ENCODE measurements at regions not wholly inside any gene's neighbourhood (a gene's known extent, or its start where the extent isn't known, plus 50 kb on each side); places are given as distances from the start of the nearest gene placed in this dataset.

- peaks cover 0 to 5% (median 0%) of the 10 kb centered on the region in 8 donors for H3K9me3 Mint-ChIP-seq
- no peaks in the 10 kb centered on the region for H3K36me3 Mint-ChIP-seq
- no peaks in the 10 kb centered on the region for H3K4me1 ChIP-seq (ENCODE audit: insufficient read depth, low read length)
- ChIA-PET POLR2A (ENCODE audit: partially characterized antibody) (no interaction called here), CTCF (ENCODE audit: partially characterized antibody) (no interaction called here)
- no peak overlapping the region for H3K4me3 Mint-ChIP-seq
- H3K27me3 ChIP-seq (ENCODE audit: insufficient read depth, low read length), result no peaks in the 10 kb centered on the region
- no peak overlapping the region for H3K27ac ChIP-seq (ENCODE audit: low read depth, low read length)
- H3K4me3 ChIP-seq (ENCODE audit: low read length in 2 of 2), result no peak overlapping the region
- H3K4me1 Mint-ChIP-seq, result peaks cover 0 to 3% (median 0%) of the 10 kb centered on the region in 4 donors
- no peak overlapping the region for H3K27ac Mint-ChIP-seq
- intact Hi-C loops (cut with micrococcal nuclease), result no loop called here
- no peaks in the 10 kb centered on the region for H3K9me3 ChIP-seq (ENCODE audit: control insufficient read depth in 1 of 2, low read length in 2 of 2)
- no peak for DNase-seq
- H3K36me3 ChIP-seq (ENCODE audit: insufficient read depth, low read length), result no peaks in the 10 kb centered on the region
- no peaks in the 10 kb centered on the region for H3K27me3 Mint-ChIP-seq
Observed at GRCh38 chr2:56018267-56018666, 94.7 kb upstream of the EFEMP1 start.

- Mint-ChIP-seq H3K27ac (no peak overlapping the region), H3K9me3 (peaks cover 0 to 5% (median 0%) of the 10 kb centered on the region in 8 donors), H3K27me3 (no peaks in the 10 kb centered on the region), H3K36me3 (no peaks in the 10 kb centered on the region), H3K4me3 (no peak overlapping the region), H3K4me1 (no peaks in the 10 kb centered on the region)
- intact Hi-C loops (cut with micrococcal nuclease), result no loop called here
- ChIA-PET CTCF (ENCODE audit: partially characterized antibody) (no interaction called here), POLR2A (ENCODE audit: partially characterized antibody) (no interaction called here)
- no peak overlapping the region for H3K27ac ChIP-seq (ENCODE audit: low read depth, low read length)
- DNase-seq, result no peak
- H3K36me3 ChIP-seq (ENCODE audit: insufficient read depth, low read length), result no peaks in the 10 kb centered on the region
- H3K27me3 ChIP-seq (ENCODE audit: insufficient read depth, low read length), result no peaks in the 10 kb centered on the region
- H3K4me1 ChIP-seq (ENCODE audit: insufficient read depth, low read length), result no peaks in the 10 kb centered on the region
- H3K9me3 ChIP-seq (ENCODE audit: control insufficient read depth in 1 of 2, low read length in 2 of 2), result no peaks in the 10 kb centered on the region
- H3K4me3 ChIP-seq (ENCODE audit: low read length in 2 of 2), result no peak overlapping the region
Observed at GRCh38 chr2:56021136-56021474, 97.5 kb upstream of the EFEMP1 start.

- Mint-ChIP-seq H3K36me3 (no peaks in the 10 kb centered on the region), H3K4me1 (no peaks in the 10 kb centered on the region), H3K27me3 (no peaks in the 10 kb centered on the region), H3K4me3 (no peak overlapping the region), H3K9me3 (peaks cover 0 to 5% (median 0%) of the 10 kb centered on the region in 8 donors), H3K27ac (no peak overlapping the region)
- no peaks in the 10 kb centered on the region for H3K9me3 ChIP-seq (ENCODE audit: control insufficient read depth in 1 of 2, low read length in 2 of 2)
- CTCF ChIA-PET (ENCODE audit: partially characterized antibody), result no interaction called here
- no peaks in the 10 kb centered on the region for H3K36me3 ChIP-seq (ENCODE audit: insufficient read depth, low read length)
- no peak for DNase-seq
- H3K4me1 ChIP-seq (ENCODE audit: insufficient read depth, low read length), result no peaks in the 10 kb centered on the region
- POLR2A ChIA-PET (ENCODE audit: partially characterized antibody), result no interaction called here
- no peaks in the 10 kb centered on the region for H3K27me3 ChIP-seq (ENCODE audit: insufficient read depth, low read length)
- intact Hi-C loops (cut with micrococcal nuclease), result no loop called here
- H3K27ac ChIP-seq (ENCODE audit: low read depth, low read length), result no peak overlapping the region
- H3K4me3 ChIP-seq (ENCODE audit: low read length in 2 of 2), result no peak overlapping the region
Observed at GRCh38 chr2:56021579-56021978, 98.0 kb upstream of the EFEMP1 start.

- H3K4me3 ChIP-seq (ENCODE audit: low read length in 2 of 2), result no peak overlapping the region
- no peak overlapping the region for H3K27ac Mint-ChIP-seq
- H3K4me1 ChIP-seq (ENCODE audit: insufficient read depth, low read length), result no peaks in the 10 kb centered on the region
- no peak overlapping the region for H3K4me3 Mint-ChIP-seq
- DNase-seq, result no peak
- H3K27me3 Mint-ChIP-seq, result no peaks in the 10 kb centered on the region
- ChIA-PET POLR2A (ENCODE audit: partially characterized antibody) (no interaction called here), CTCF (ENCODE audit: partially characterized antibody) (no interaction called here)
- H3K27me3 ChIP-seq (ENCODE audit: insufficient read depth, low read length), result no peaks in the 10 kb centered on the region
- H3K9me3 ChIP-seq (ENCODE audit: control insufficient read depth in 1 of 2, low read length in 2 of 2), result no peaks in the 10 kb centered on the region
- H3K27ac ChIP-seq (ENCODE audit: low read depth, low read length), result no peak overlapping the region
- H3K36me3 Mint-ChIP-seq, result no peaks in the 10 kb centered on the region
- H3K36me3 ChIP-seq (ENCODE audit: insufficient read depth, low read length), result no peaks in the 10 kb centered on the region
- H3K9me3 Mint-ChIP-seq, result peaks cover 0 to 5% (median 0%) of the 10 kb centered on the region in 8 donors
- intact Hi-C loops (cut with micrococcal nuclease), result no loop called here
- no peaks in the 10 kb centered on the region for H3K4me1 Mint-ChIP-seq
Observed at GRCh38 chr2:56025469-56026193, 102.0 kb upstream of the EFEMP1 start.

DNA sequence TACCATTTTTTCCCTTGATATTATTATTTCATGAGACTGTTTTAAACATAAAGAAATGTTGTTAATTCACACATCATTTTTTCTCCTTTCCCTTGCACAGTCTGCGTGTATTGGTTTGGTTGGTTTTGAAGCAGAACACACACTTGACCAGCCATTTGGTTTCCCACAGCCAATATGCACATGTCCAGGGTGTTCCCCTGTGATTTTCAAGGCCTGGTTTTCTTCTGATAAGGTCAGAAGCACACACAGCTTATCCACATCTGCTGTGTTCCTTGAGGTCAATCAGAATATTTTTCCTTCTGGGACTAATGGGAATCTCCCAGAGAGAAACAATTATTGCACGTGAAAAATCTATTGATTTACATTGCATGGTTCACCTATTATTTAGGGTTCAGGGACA, 103.2 kb upstream of the EFEMP1 start:
- CTCF ChIA-PET (ENCODE audit: partially characterized antibody), result no interaction called here
- Mint-ChIP-seq H3K27me3 (no peaks in the 10 kb centered on the region), H3K4me3 (no peak overlapping the region), H3K27ac (no peak overlapping the region), H3K9me3 (peaks cover 0 to 5% (median 0%) of the 10 kb centered on the region in 8 donors), H3K4me1 (no peaks in the 10 kb centered on the region), H3K36me3 (no peaks in the 10 kb centered on the region)
- H3K4me1 ChIP-seq (ENCODE audit: insufficient read depth, low read length), result no peaks in the 10 kb centered on the region
- POLR2A ChIA-PET (ENCODE audit: partially characterized antibody), result no interaction called here
- H3K27me3 ChIP-seq (ENCODE audit: insufficient read depth, low read length), result no peaks in the 10 kb centered on the region
- H3K9me3 ChIP-seq (ENCODE audit: control insufficient read depth in 1 of 2, low read length in 2 of 2), result no peaks in the 10 kb centered on the region
- no peak for DNase-seq
- H3K4me3 ChIP-seq (ENCODE audit: low read length in 2 of 2), result no peak overlapping the region
- H3K36me3 ChIP-seq (ENCODE audit: insufficient read depth, low read length), result no peaks in the 10 kb centered on the region
- intact Hi-C loops (cut with micrococcal nuclease), result no loop called here
- no peak overlapping the region for H3K27ac ChIP-seq (ENCODE audit: low read depth, low read length)

DNA sequence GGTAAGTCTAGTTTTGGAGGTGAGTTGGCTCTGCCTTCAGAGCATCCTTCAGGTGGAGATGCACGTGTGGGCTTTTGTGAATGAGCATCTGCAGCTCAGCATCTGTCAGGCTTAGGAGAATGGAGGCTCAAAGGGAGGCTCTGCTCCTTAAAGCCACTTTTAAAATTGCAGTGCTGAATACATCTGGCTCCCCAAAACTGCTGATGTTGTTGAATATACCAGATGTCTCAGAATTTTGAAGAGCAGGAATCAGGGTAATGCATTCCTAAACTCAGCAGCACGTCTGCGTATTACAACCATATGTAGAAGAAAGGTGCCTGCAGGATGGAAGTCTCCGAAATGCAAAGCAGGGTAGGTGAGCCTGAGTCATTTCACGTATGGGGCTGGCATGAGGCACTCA, 106.5 kb upstream of the EFEMP1 start:
- no peaks in the 10 kb centered on the region for H3K4me1 ChIP-seq (ENCODE audit: insufficient read depth, low read length)
- DNase-seq, result no peak
- Mint-ChIP-seq H3K4me3 (no peak overlapping the region), H3K9me3 (peaks cover 0 to 2% (median 0%) of the 10 kb centered on the region in 8 donors), H3K36me3 (no peaks in the 10 kb centered on the region), H3K27ac (no peak overlapping the region), H3K4me1 (no peaks in the 10 kb centered on the region), H3K27me3 (no peaks in the 10 kb centered on the region)
- ChIA-PET CTCF (ENCODE audit: partially characterized antibody) (interaction anchor here (1.4 kb wide), 1 partner anchor 13 kb away, joined by 3 read pairs; no protein-coding TSS in a partner anchor), POLR2A (ENCODE audit: partially characterized antibody) (no interaction called here)
- H3K9me3 ChIP-seq (ENCODE audit: control insufficient read depth in 1 of 2, low read length in 2 of 2), result no peaks in the 10 kb centered on the region
- H3K4me3 ChIP-seq (ENCODE audit: low read length in 2 of 2), result no peak overlapping the region
- no peaks in the 10 kb centered on the region for H3K27me3 ChIP-seq (ENCODE audit: insufficient read depth, low read length)
- H3K27ac ChIP-seq (ENCODE audit: low read depth, low read length), result no peak overlapping the region
- H3K36me3 ChIP-seq (ENCODE audit: insufficient read depth, low read length), result no peaks in the 10 kb centered on the region
- intact Hi-C loops (cut with micrococcal nuclease), result no loop called here

DNA sequence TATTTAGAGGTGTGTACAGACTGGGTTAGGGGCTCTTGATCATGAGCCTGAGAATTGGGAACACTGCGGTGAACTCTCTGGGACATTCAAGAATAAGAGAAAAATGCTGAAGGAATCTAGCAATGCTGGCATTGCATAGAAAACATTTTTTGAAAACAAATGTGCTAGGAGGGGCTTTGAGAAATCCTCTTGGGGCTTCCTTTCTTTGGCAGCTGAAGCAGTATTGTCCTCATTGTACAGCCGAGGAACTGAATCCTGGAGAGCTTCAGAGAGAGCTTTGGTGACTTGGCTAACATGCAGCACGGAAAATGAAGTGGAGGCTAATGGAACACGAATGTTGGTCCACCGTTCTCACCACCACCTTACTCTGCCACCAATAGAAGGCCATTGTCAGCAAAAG, 107.3 kb upstream of the EFEMP1 start:
- no peak for DNase-seq
- peaks cover 0 to 2% (median 0%) of the 10 kb centered on the region in 8 donors for H3K9me3 Mint-ChIP-seq
- CTCF ChIA-PET (ENCODE audit: partially characterized antibody), result interaction anchor here (1.4 kb wide), 1 partner anchor 12 kb away, joined by 3 read pairs; no protein-coding TSS in a partner anchor

DNA sequence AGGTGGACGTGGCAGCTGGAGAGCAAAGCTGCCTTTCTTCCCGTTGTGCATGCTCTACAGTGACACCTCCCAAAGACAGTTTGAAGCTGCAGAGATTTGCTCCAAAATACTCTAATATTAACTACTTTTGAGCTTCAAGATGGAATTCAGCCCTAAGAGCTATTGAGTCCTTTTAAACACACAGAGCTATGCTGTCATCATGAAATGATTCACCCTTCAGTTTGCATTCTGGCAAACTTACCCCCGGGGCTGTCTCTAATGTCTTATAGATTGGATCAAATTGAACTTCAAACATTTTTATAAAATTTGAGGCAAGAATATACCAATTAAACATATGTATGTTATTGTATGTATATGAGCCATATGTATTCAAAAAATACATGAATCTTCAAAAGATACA, 110.7 kb upstream of the EFEMP1 start:
- Mint-ChIP-seq H3K27me3 (no peaks in the 10 kb centered on the region), H3K27ac (no peak overlapping the region), H3K4me1 (no peaks in the 10 kb centered on the region), H3K9me3 (peaks cover 0 to 2% (median 0%) of the 10 kb centered on the region in 8 donors), H3K36me3 (no peaks in the 10 kb centered on the region), H3K4me3 (no peak overlapping the region)
- Histone ChIP-seq H3K9me3 (ENCODE audit: control insufficient read depth in 1 of 2, low read length in 2 of 2) (no peaks in the 10 kb centered on the region), H3K4me3 (ENCODE audit: low read length in 2 of 2) (no peak overlapping the region), H3K4me1 (ENCODE audit: insufficient read depth, low read length) (no peaks in the 10 kb centered on the region), H3K27me3 (ENCODE audit: insufficient read depth, low read length) (no peaks in the 10 kb centered on the region), H3K27ac (ENCODE audit: low read depth, low read length) (no peak overlapping the region), H3K36me3 (ENCODE audit: insufficient read depth, low read length) (no peaks in the 10 kb centered on the region)
- POLR2A ChIA-PET (ENCODE audit: partially characterized antibody), result no interaction called here
- intact Hi-C loops (cut with micrococcal nuclease), result no loop called here
- DNase-seq, result no peak
- CTCF ChIA-PET (ENCODE audit: partially characterized antibody), result no interaction called here

More for the DNA sequence above, 107.3 kb upstream of the EFEMP1 start:
- no peaks in the 10 kb centered on the region for H3K4me1 Mint-ChIP-seq
- intact Hi-C loops (cut with micrococcal nuclease), result no loop called here
- no peak overlapping the region for H3K27ac ChIP-seq (ENCODE audit: low read depth, low read length)
- no peaks in the 10 kb centered on the region for H3K36me3 ChIP-seq (ENCODE audit: insufficient read depth, low read length)
- no peaks in the 10 kb centered on the region for H3K27me3 Mint-ChIP-seq
- H3K36me3 Mint-ChIP-seq, result no peaks in the 10 kb centered on the region
- no peaks in the 10 kb centered on the region for H3K4me1 ChIP-seq (ENCODE audit: insufficient read depth, low read length)
- no peaks in the 10 kb centered on the region for H3K9me3 ChIP-seq (ENCODE audit: control insufficient read depth in 1 of 2, low read length in 2 of 2)
- no peak overlapping the region for H3K4me3 ChIP-seq (ENCODE audit: low read length in 2 of 2)
- POLR2A ChIA-PET (ENCODE audit: partially characterized antibody), result no interaction called here
- no peak overlapping the region for H3K27ac Mint-ChIP-seq
- no peak overlapping the region for H3K4me3 Mint-ChIP-seq
- no peaks in the 10 kb centered on the region for H3K27me3 ChIP-seq (ENCODE audit: insufficient read depth, low read length)

Data from CD4-positive, alpha-beta memory T cell (primary cell).